Activated T-cell treated with anti-CD3 and anti-CD28 coated beads, Interleukin-2, amount 50 U/mL, for 4 hours (primary cell): ENCODE measurements at regions not wholly inside any gene's neighbourhood (a gene's known extent, or its start where the extent isn't known, plus 50 kb on each side); places are given as distances from the start of the nearest gene placed in this dataset.

Experiments used
- ATAC-seq, 2 donors: fragments of 200-7000 bp; cut with Tn5 transposase; one replicate each; pipeline ENCODE4 v1.10.0; 2021
- DNase-seq: peaks from one replicate; pipeline ENCODE4 v3.0.0-alpha.2; 2020
- H3K27me3 Mint-ChIP-seq: one replicate; pipeline ENCODE4 v1.8.0; 2021; ENCODE audit warnings: low read depth, mixed read lengths
- H3K36me3 Mint-ChIP-seq: one replicate; pipeline ENCODE4 v1.8.0; 2022; ENCODE audit warnings: mixed read lengths; ENCODE audit not compliant: insufficient read depth
- H3K4me1 Mint-ChIP-seq: one replicate; pipeline ENCODE4 v1.8.0; 2021; ENCODE audit warnings: low read depth, mixed read lengths
- H3K4me3 Mint-ChIP-seq: one replicate; pipeline ENCODE4 v1.8.0; 2021; ENCODE audit warnings: mild to moderate bottlenecking, moderate library complexity, mixed read lengths
- H3K9me3 Mint-ChIP-seq: one replicate; pipeline ENCODE4 v1.8.0; 2021; ENCODE audit warnings: mixed read lengths

- H3K9me3 Mint-ChIP-seq, result peaks cover 11% of the 10 kb centered on the region
- no peaks in the 10 kb centered on the region for H3K36me3 Mint-ChIP-seq
- no peak for DNase-seq
- no peak for ATAC-seq
- peaks cover 19% of the 10 kb centered on the region for H3K4me1 Mint-ChIP-seq
- peak overlapping the region; percentile 21 for H3K4me3 Mint-ChIP-seq
- H3K27me3 Mint-ChIP-seq, result peaks cover 16% of the 10 kb centered on the region
Measured at GRCh38 chr5:88144219-88145001, 124.2 kb downstream of the TMEM161B start.

- peak overlapping the region; percentile 21 for H3K4me3 Mint-ChIP-seq
- ATAC-seq (no peak), DNase-seq (no peak)
- H3K9me3 Mint-ChIP-seq, result peaks cover 11% of the 10 kb centered on the region
- peaks cover 19% of the 10 kb centered on the region for H3K4me1 Mint-ChIP-seq
- H3K36me3 Mint-ChIP-seq, result no peaks in the 10 kb centered on the region
- peaks cover 13% of the 10 kb centered on the region for H3K27me3 Mint-ChIP-seq
Measured at GRCh38 chr5:88143693-88144218, 124.9 kb downstream of the TMEM161B start.

- Mint-ChIP-seq H3K4me3 (peak overlapping the region; percentile 41), H3K36me3 (no peaks in the 10 kb centered on the region), H3K27me3 (peaks cover 16% of the 10 kb centered on the region), H3K9me3 (peaks cover 11% of the 10 kb centered on the region), H3K4me1 (peaks cover 19% of the 10 kb centered on the region)
- ATAC-seq (no peak), DNase-seq (no peak)
Measured at GRCh38 chr5:88142886-88143692, 125.6 kb downstream of the TMEM161B start.

- ATAC-seq, result no peak
- H3K27me3 Mint-ChIP-seq, result peaks cover 16% of the 10 kb centered on the region
- no peaks in the 10 kb centered on the region for H3K36me3 Mint-ChIP-seq
- no peak for DNase-seq
- H3K4me1 Mint-ChIP-seq, result peaks cover 19% of the 10 kb centered on the region
- H3K4me3 Mint-ChIP-seq, result no peak overlapping the region
- peaks cover 11% of the 10 kb centered on the region for H3K9me3 Mint-ChIP-seq
Measured at GRCh38 chr5:88142636-88142885, 126.1 kb downstream of the TMEM161B start.

GRCh38 chr5:88140856-88141752, 127.5 kb downstream of the TMEM161B start:
- peaks cover 13% of the 10 kb centered on the region for H3K9me3 Mint-ChIP-seq
- ATAC-seq (peak; percentile 93), DNase-seq (peak; percentile 61)
- no peak overlapping the region for H3K4me3 Mint-ChIP-seq
- peaks cover 19% of the 10 kb centered on the region for H3K27me3 Mint-ChIP-seq
- peaks cover 19% of the 10 kb centered on the region for H3K4me1 Mint-ChIP-seq
- H3K36me3 Mint-ChIP-seq, result no peaks in the 10 kb centered on the region

GRCh38 chr5:88140396-88140855, 128.2 kb downstream of the TMEM161B start:
- Mint-ChIP-seq H3K9me3 (peaks cover 13% of the 10 kb centered on the region), H3K27me3 (peaks cover 22% of the 10 kb centered on the region), H3K36me3 (no peaks in the 10 kb centered on the region), H3K4me1 (peaks cover 14% of the 10 kb centered on the region), H3K4me3 (no peak overlapping the region)
- ATAC-seq (no peak), DNase-seq (no peak)

GRCh38 chr5:88130211-88130815, 138.3 kb downstream of the TMEM161B start:
- H3K27me3 Mint-ChIP-seq, result peaks cover 11% of the 10 kb centered on the region
- H3K4me1 Mint-ChIP-seq, result no peaks in the 10 kb centered on the region
- no peak for ATAC-seq
- H3K36me3 Mint-ChIP-seq, result no peaks in the 10 kb centered on the region
- H3K4me3 Mint-ChIP-seq, result no peak overlapping the region
- no peak for DNase-seq
- H3K9me3 Mint-ChIP-seq, result peaks cover 8% of the 10 kb centered on the region

GRCh38 chr5:88128813-88129212, 139.8 kb downstream of the TMEM161B start:
- Mint-ChIP-seq H3K4me1 (no peaks in the 10 kb centered on the region), H3K4me3 (no peak overlapping the region), H3K9me3 (peaks cover 12% of the 10 kb centered on the region), H3K27me3 (peaks cover 11% of the 10 kb centered on the region), H3K36me3 (no peaks in the 10 kb centered on the region)
- no peak for ATAC-seq
- no peak for DNase-seq

GRCh38 chr5:88119535-88120125, 149.0 kb downstream of the TMEM161B start:
- no peaks in the 10 kb centered on the region for H3K9me3 Mint-ChIP-seq
- H3K4me1 Mint-ChIP-seq, result no peaks in the 10 kb centered on the region
- peaks cover 28% of the 10 kb centered on the region for H3K27me3 Mint-ChIP-seq
- no peaks in the 10 kb centered on the region for H3K36me3 Mint-ChIP-seq
- ATAC-seq (no peak), DNase-seq (no peak)
- no peak overlapping the region for H3K4me3 Mint-ChIP-seq

- no peak overlapping the region for H3K4me3 Mint-ChIP-seq
- DNase-seq (no peak), ATAC-seq (no peak)
- no peaks in the 10 kb centered on the region for H3K4me1 Mint-ChIP-seq
- H3K27me3 Mint-ChIP-seq, result peaks cover 31% of the 10 kb centered on the region
- no peaks in the 10 kb centered on the region for H3K36me3 Mint-ChIP-seq
- no peaks in the 10 kb centered on the region for H3K9me3 Mint-ChIP-seq
Measured at GRCh38 chr5:88118179-88118578, 150.5 kb downstream of the TMEM161B start.

GRCh38 chr5:88117546-88117945, 151.1 kb downstream of the TMEM161B start:
- H3K4me1 Mint-ChIP-seq, result no peaks in the 10 kb centered on the region
- no peaks in the 10 kb centered on the region for H3K36me3 Mint-ChIP-seq
- no peak for ATAC-seq

GRCh38 chr5:88116396-88116795, 152.2 kb downstream of the TMEM161B start:
- no peak for DNase-seq
- ATAC-seq, result no peak
- H3K27me3 Mint-ChIP-seq, result peaks cover 27% of the 10 kb centered on the region
- H3K4me3 Mint-ChIP-seq, result no peak overlapping the region
- H3K9me3 Mint-ChIP-seq, result no peaks in the 10 kb centered on the region
- H3K4me1 Mint-ChIP-seq, result no peaks in the 10 kb centered on the region
- H3K36me3 Mint-ChIP-seq, result no peaks in the 10 kb centered on the region

More at GRCh38 chr5:88117546-88117945, 151.1 kb downstream of the TMEM161B start:
- Mint-ChIP-seq H3K4me3 (no peak overlapping the region), H3K9me3 (no peaks in the 10 kb centered on the region), H3K27me3 (peaks cover 31% of the 10 kb centered on the region)
- no peak for DNase-seq

GRCh38 chr5:88115211-88115610, 153.4 kb downstream of the TMEM161B start:
- Mint-ChIP-seq H3K4me3 (no peak overlapping the region), H3K9me3 (no peaks in the 10 kb centered on the region), H3K4me1 (no peaks in the 10 kb centered on the region), H3K27me3 (peaks cover 18% of the 10 kb centered on the region), H3K36me3 (no peaks in the 10 kb centered on the region)
- ATAC-seq (no peak), DNase-seq (no peak)
